Keratinocyte (primary cell): ENCODE measurements at regions not wholly inside any gene's neighbourhood (a gene's known extent, or its start where the extent isn't known, plus 50 kb on each side); places are given as distances from the start of the nearest gene placed in this dataset.

Experiments used
- DNase-seq: peaks from one replicate; pipeline ENCODE4 v3.0.0-alpha.2; 2011; ENCODE audit warnings: low read depth, missing footprints, low spot score
- FAIRE-seq: peaks from 2 replicates; lab custom pipeline; 2011; peaks lifted over from hg19 to GRCh38; lab: Jason Lieb, UNC
- H2AFZ ChIP-seq: 2 replicates; pipeline ENCODE4 v1.6.0; 2012; ENCODE audit warnings: low read length, control low read depth, inconsistent platforms; ENCODE audit not compliant: control insufficient read depth
- H3K27ac ChIP-seq: 2 replicates; pipeline ENCODE4 v1.5.1; 2011; ENCODE audit warnings: low read length; ENCODE audit not compliant: control insufficient read depth, insufficient read depth
- H3K27me3 ChIP-seq: 3 replicates; pipeline ENCODE4 v1.6.0; 2011; ENCODE audit warnings: low read length; ENCODE audit not compliant: control insufficient read depth, insufficient read depth; ENCODE audit errors: extremely low read depth
- H3K36me3 ChIP-seq, 2 experiments: 2 replicates in 1 of 2; 3 replicates in 1 of 2; pipeline ENCODE4 v1.5.1; 2011; ENCODE audit warnings: low read length in 2 of 2, mild to moderate bottlenecking in 1 of 2; ENCODE audit not compliant: control insufficient read depth in 2 of 2, insufficient read depth in 2 of 2; ENCODE audit errors: extremely low read depth in 1 of 2
- H3K4me1 ChIP-seq: 3 replicates; pipeline ENCODE4 v1.5.1; 2011; ENCODE audit warnings: low read length; ENCODE audit not compliant: control insufficient read depth, insufficient read depth; ENCODE audit errors: extremely low read depth
- H3K4me2 ChIP-seq: 3 replicates; pipeline ENCODE4 v1.6.0; 2011; ENCODE audit warnings: low read depth, low read length; ENCODE audit not compliant: control insufficient read depth, insufficient read depth; ENCODE audit errors: extremely low read depth
- H3K4me3 ChIP-seq, 3 experiments: fragments of 200-600 bp in 1 of 3; sonication (generic) in 1 of 3; 2 replicates in 2 of 3; 3 replicates in 1 of 3; pipeline ENCODE4 v1.5.1; 2011 to 2016; ENCODE audit warnings: low read length in 3 of 3, mild to moderate bottlenecking in 3 of 3, control low read depth in 2 of 3, inconsistent platforms in 1 of 3, low read depth in 1 of 3, mixed read lengths in 1 of 3, mixed run types in 1 of 3, moderate library complexity in 1 of 3; ENCODE audit not compliant: control insufficient read depth in 2 of 3, insufficient read depth in 2 of 3; ENCODE audit errors: extremely low read depth in 1 of 3
- H3K79me2 ChIP-seq: 2 replicates; pipeline ENCODE4 v1.6.0; 2012; ENCODE audit warnings: low read length; ENCODE audit not compliant: control insufficient read depth, insufficient read depth
- H3K9ac ChIP-seq: 3 replicates; pipeline ENCODE4 v1.6.0; 2011; ENCODE audit warnings: low read length; ENCODE audit not compliant: control insufficient read depth, insufficient read depth; ENCODE audit errors: extremely low read depth
- H3K9me1 ChIP-seq: 3 replicates; pipeline ENCODE4 v1.6.0; 2011; ENCODE audit warnings: low read length; ENCODE audit not compliant: control insufficient read depth, insufficient read depth; ENCODE audit errors: extremely low read depth
- H3K9me3 ChIP-seq: 2 replicates; pipeline ENCODE4 v1.5.1; 2012; ENCODE audit warnings: low read depth, low read length; ENCODE audit not compliant: control insufficient read depth
- H4K20me1 ChIP-seq: 3 replicates; pipeline ENCODE4 v1.6.0; 2011; ENCODE audit warnings: low read length; ENCODE audit not compliant: control insufficient read depth, insufficient read depth; ENCODE audit errors: extremely low read depth
- EZH2 ChIP-seq: IDR thresholded peaks from one replicate; pipeline ENCODE4 v1.6.1; 2012; ENCODE audit warnings: inconsistent platforms, mild to moderate bottlenecking, low read length, moderate library complexity
- dilution Hi-C: fragments of 300-500 bp; cut with MboI; formaldehyde crosslinking; loops from one replicate; pipeline ENCODE4 v1.7.0; 2020; ENCODE audit warnings: low sequenced_read_pairs; ENCODE audit not compliant: extremely low pct_ligation_motif_present
- TF ChIP-seq, protein P1 (sequence below), 3 experiments: IDR thresholded peaks in 1 of 3; conservative IDR thresholded peaks in 1 of 3; optimal IDR thresholded peaks in 1 of 3; 2 replicates in 2 of 3; 3 replicates in 1 of 3; pipeline versions ENCODE3 to v1.5.1; 2011; ENCODE audit warnings: low read length in 3 of 3, mild to moderate bottlenecking in 3 of 3, moderate library complexity in 2 of 3, control low read depth in 1 of 3, inconsistent platforms in 1 of 3; ENCODE audit not compliant: insufficient read depth in 2 of 3; ENCODE audit errors: extremely low read depth in 1 of 3

GRCh38 chr16:65751622-65752521, 614.6 kb upstream of the CDH5 start:
- FAIRE-seq = peak; percentile 5
- dilution Hi-C loops = no loop called here

GRCh38 chr16:65749506-65749905, 617.0 kb upstream of the CDH5 start:
- FAIRE-seq = no peak
- Histone ChIP-seq H3K9me3 (no peaks in the 10 kb centered on the region), H3K27me3 (no peaks in the 10 kb centered on the region), H3K4me3 (no peak overlapping the region), H3K9me1 (no peaks in the 10 kb centered on the region), H3K27ac (no peak overlapping the region), H3K4me2 (no peak overlapping the region), H3K4me1 (no peaks in the 10 kb centered on the region), H3K36me3 (no peaks in the 10 kb centered on the region), H4K20me1 (no peaks in the 10 kb centered on the region), H3K9ac (no peak overlapping the region), H2AFZ (no peak overlapping the region), H3K79me2 (no peaks in the 10 kb centered on the region)
- TF ChIP-seq EZH2 = no peak
- TF ChIP-seq, protein P1, sequence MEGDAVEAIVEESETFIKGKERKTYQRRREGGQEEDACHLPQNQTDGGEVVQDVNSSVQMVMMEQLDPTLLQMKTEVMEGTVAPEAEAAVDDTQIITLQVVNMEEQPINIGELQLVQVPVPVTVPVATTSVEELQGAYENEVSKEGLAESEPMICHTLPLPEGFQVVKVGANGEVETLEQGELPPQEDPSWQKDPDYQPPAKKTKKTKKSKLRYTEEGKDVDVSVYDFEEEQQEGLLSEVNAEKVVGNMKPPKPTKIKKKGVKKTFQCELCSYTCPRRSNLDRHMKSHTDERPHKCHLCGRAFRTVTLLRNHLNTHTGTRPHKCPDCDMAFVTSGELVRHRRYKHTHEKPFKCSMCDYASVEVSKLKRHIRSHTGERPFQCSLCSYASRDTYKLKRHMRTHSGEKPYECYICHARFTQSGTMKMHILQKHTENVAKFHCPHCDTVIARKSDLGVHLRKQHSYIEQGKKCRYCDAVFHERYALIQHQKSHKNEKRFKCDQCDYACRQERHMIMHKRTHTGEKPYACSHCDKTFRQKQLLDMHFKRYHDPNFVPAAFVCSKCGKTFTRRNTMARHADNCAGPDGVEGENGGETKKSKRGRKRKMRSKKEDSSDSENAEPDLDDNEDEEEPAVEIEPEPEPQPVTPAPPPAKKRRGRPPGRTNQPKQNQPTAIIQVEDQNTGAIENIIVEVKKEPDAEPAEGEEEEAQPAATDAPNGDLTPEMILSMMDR (optimal IDR thresholded peaks at IDR 0.05 in 1 of 3, IDR thresholded peaks at IDR 0.05 in 1 of 3, conservative IDR thresholded peaks at IDR 0.05 in 1 of 3; ENCODE audit: extremely low read depth in 1 of 3, insufficient read depth in 2 of 3, low read length in 3 of 3) = no peak
- no peak for DNase-seq
- dilution Hi-C loops = no loop called here

More at GRCh38 chr16:65751622-65752521, 614.6 kb upstream of the CDH5 start:
- Histone ChIP-seq H3K27ac (no peak overlapping the region), H3K9ac (no peak overlapping the region), H3K4me3 (no peak overlapping the region), H4K20me1 (no peaks in the 10 kb centered on the region), H2AFZ (no peak overlapping the region), H3K27me3 (no peaks in the 10 kb centered on the region), H3K4me1 (no peaks in the 10 kb centered on the region), H3K79me2 (no peaks in the 10 kb centered on the region), H3K9me3 (no peaks in the 10 kb centered on the region), H3K9me1 (no peaks in the 10 kb centered on the region), H3K36me3 (no peaks in the 10 kb centered on the region), H3K4me2 (no peak overlapping the region)
- DNase-seq = no peak
- TF ChIP-seq EZH2 = no peak
- TF ChIP-seq, protein P1 (optimal IDR thresholded peaks at IDR 0.05 in 1 of 3, IDR thresholded peaks at IDR 0.05 in 1 of 3, conservative IDR thresholded peaks at IDR 0.05 in 1 of 3; ENCODE audit: extremely low read depth in 1 of 3, insufficient read depth in 2 of 3, low read length in 3 of 3) = no peak
